CD4-positive, alpha-beta T cell (primary cell): ENCODE measurements at regions not wholly inside any gene's neighbourhood (a gene's known extent, or its start where the extent isn't known, plus 50 kb on each side); places are given as distances from the start of the nearest gene placed in this dataset.

Experiments used
- ATAC-seq: fragments of 200-7000 bp; cut with Tn5 transposase; one replicate; pipeline ENCODE4 v1.10.0; 2022; ENCODE audit warnings: mild to moderate bottlenecking; ENCODE audit not compliant: poor library complexity
- CTCF ChIA-PET: fragments of 350-600 bp; sonication (Branson Sonifier 250); formaldehyde crosslinking; loops from one replicate; lab custom pipeline; 2021; ENCODE audit warnings: antibody characterized with exemption, inconsistent platforms; lab: Charles Lee
- POLR2A ChIA-PET: fragments of 350-600 bp; sonication (Branson Sonifier 250); formaldehyde crosslinking; loops from one replicate; lab custom pipeline; 2021; ENCODE audit warnings: antibody characterized with exemption, inconsistent platforms; lab: Charles Lee
- DNase-seq, 14 experiments: peaks; one replicate each; pipeline ENCODE4 v3.0.0-alpha.2; 2013 to 2020; ENCODE audit warnings: mixed read lengths in 2 of 14
- H3K27ac ChIP-seq, 2 donors: one replicate each; pipeline versions ENCODE4 v1.5.1 to v1.7.0; 2013; ENCODE audit warnings: low read length in 2 of 2, low read depth in 1 of 2, mild to moderate bottlenecking in 1 of 2
- H3K27me3 ChIP-seq, 2 experiments: 1 replicate in 1 of 2; 2 replicates in 1 of 2; pipeline versions ENCODE4 v1.6.1 to v1.7.0; 2013; ENCODE audit warnings: low read length in 2 of 2, control low read depth in 1 of 2, mild to moderate bottlenecking in 1 of 2, moderate library complexity in 1 of 2; ENCODE audit not compliant: insufficient read depth in 2 of 2, control insufficient read depth in 1 of 2
- H3K36me3 ChIP-seq: one replicate; pipeline ENCODE4 v1.6.1; 2013; ENCODE audit warnings: low read length, control low read depth; ENCODE audit not compliant: insufficient read depth
- H3K4me1 ChIP-seq: one replicate; pipeline ENCODE4 v1.6.1; 2013; ENCODE audit warnings: low read length, control low read depth; ENCODE audit not compliant: insufficient read depth
- H3K4me3 ChIP-seq: one replicate; pipeline ENCODE4 v1.5.1; 2013; ENCODE audit warnings: mild to moderate bottlenecking, low read length, moderate library complexity
- H3K9me3 ChIP-seq, 2 experiments: 1 replicate in 1 of 2; 2 replicates in 1 of 2; pipeline versions ENCODE4 v1.6.1 to v1.7.0; 2013; ENCODE audit warnings: low read length in 2 of 2, mild to moderate bottlenecking in 2 of 2, control low read depth in 1 of 2, moderate library complexity in 1 of 2; ENCODE audit not compliant: control insufficient read depth in 1 of 2, insufficient read depth in 1 of 2
- H3K27ac Mint-ChIP-seq: one replicate; pipeline ENCODE4 v1.8.0; 2020; ENCODE audit warnings: mixed read lengths
- H3K27me3 Mint-ChIP-seq: one replicate; pipeline ENCODE4 v1.8.0; 2021; ENCODE audit warnings: mixed read lengths
- H3K36me3 Mint-ChIP-seq: one replicate; pipeline ENCODE4 v1.8.0; 2021; ENCODE audit warnings: low read depth, mixed read lengths
- H3K4me1 Mint-ChIP-seq: one replicate; pipeline ENCODE4 v1.8.0; 2021; ENCODE audit warnings: low read depth, mixed read lengths
- H3K4me3 Mint-ChIP-seq: one replicate; pipeline ENCODE4 v1.8.0; 2020; ENCODE audit warnings: mild to moderate bottlenecking, mixed read lengths
- H3K9me3 Mint-ChIP-seq: one replicate; pipeline ENCODE4 v1.8.0; 2020; ENCODE audit warnings: mixed read lengths
- intact Hi-C, 2 experiments: fragments of 100-400 bp; cut with DNase I in 1 of 2; cut with micrococcal nuclease in 1 of 2; formaldehyde crosslinking; loops; one replicate each; pipeline versions ENCODE4 v1.15.1 to v1.9.0; 2023 to 2025; cut with DNase I, micrococcal nuclease
- TF ChIP-seq, protein P1 (sequence below): fragments of 200-600 bp; IDR thresholded peaks from one replicate; pipeline ENCODE4 v1.8.0; 2022; ENCODE audit warnings: antibody characterized with exemption, mild to moderate bottlenecking

DNA sequence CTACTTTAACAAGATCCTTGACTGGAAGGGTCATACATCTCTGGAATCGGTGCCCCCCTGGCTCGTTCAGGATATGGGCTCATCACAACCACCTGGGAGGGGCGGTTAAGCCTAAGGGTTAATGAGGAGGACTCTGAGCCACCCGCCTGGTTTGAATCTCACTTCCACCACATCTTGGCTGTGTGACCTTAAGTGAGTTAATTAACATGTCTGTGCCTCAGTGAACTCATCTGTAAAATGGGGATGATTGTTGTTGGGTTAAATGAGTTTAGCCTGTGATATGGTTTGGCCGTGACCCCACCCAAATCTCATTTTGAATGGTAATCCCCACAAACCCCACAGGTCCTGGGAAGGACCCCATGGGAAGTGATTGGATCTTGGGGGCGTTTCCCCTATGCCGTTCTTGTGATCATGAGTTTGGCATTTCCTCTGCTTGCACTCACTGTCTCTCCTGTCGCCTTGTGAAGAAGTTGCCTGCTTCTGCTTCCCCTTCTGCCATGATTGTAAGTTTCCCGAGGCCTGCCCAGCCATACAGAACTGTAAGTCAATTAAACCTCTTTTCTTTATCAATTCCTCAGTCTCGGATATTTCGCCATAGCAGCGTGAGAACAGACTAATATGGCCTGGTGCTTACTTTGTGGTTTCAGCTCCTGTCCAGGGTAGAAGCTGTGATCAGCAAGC is 214.0 kb upstream of the CIBAR2 start:
- Mint-ChIP-seq H3K9me3 (no peaks in the 10 kb centered on the region), H3K27ac (no peak overlapping the region), H3K4me1 (peaks cover 10% of the 10 kb centered on the region), H3K4me3 (no peak overlapping the region), H3K27me3 (peaks cover 9% of the 10 kb centered on the region), H3K36me3 (no peaks in the 10 kb centered on the region)
- H3K27me3 ChIP-seq: peaks cover 9 to 19% of the 10 kb centered on the region in 2 experiments
- H3K4me1 ChIP-seq: peaks cover 5% of the 10 kb centered on the region
- intact Hi-C loops: no loop called here
- DNase-seq: no peak
- TF ChIP-seq, protein P1, sequence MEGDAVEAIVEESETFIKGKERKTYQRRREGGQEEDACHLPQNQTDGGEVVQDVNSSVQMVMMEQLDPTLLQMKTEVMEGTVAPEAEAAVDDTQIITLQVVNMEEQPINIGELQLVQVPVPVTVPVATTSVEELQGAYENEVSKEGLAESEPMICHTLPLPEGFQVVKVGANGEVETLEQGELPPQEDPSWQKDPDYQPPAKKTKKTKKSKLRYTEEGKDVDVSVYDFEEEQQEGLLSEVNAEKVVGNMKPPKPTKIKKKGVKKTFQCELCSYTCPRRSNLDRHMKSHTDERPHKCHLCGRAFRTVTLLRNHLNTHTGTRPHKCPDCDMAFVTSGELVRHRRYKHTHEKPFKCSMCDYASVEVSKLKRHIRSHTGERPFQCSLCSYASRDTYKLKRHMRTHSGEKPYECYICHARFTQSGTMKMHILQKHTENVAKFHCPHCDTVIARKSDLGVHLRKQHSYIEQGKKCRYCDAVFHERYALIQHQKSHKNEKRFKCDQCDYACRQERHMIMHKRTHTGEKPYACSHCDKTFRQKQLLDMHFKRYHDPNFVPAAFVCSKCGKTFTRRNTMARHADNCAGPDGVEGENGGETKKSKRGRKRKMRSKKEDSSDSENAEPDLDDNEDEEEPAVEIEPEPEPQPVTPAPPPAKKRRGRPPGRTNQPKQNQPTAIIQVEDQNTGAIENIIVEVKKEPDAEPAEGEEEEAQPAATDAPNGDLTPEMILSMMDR: no peak
- no peak overlapping the region for H3K4me3 ChIP-seq
- ChIA-PET POLR2A (no interaction called here), CTCF (no interaction called here)
- H3K9me3 ChIP-seq: peaks cover 0 to 29% of the 10 kb centered on the region in 2 experiments
- no peaks in the 10 kb centered on the region for H3K36me3 ChIP-seq
- no peak for ATAC-seq
- H3K27ac ChIP-seq: no peak overlapping the region

DNA sequence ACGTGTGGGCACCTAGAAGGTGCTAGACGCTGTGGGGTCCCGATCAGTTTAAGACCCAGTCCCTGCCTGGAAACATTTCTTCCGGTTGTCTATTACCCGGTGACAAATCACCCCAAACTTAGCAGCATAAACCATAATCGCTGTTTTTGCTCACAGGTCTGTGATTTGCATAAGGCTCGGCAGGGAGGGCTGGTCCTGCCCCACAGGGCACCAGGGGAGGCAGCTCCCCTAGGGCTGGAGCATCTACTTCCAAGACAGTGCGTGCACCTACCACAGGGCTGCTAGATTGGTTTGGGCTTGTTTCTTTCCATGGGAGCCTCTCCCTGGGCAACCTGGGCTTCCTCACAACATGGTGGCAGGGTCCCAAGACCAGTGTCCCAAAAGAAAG is 214.5 kb upstream of the CIBAR2 start:
- Histone ChIP-seq H3K27ac (no peak overlapping the region), H3K27me3 (peaks cover 9 to 19% of the 10 kb centered on the region in 2 experiments), H3K4me1 (peaks cover 5% of the 10 kb centered on the region), H3K4me3 (no peak overlapping the region), H3K9me3 (peaks cover 0 to 29% of the 10 kb centered on the region in 2 experiments), H3K36me3 (no peaks in the 10 kb centered on the region)
- Mint-ChIP-seq H3K9me3 (no peaks in the 10 kb centered on the region), H3K4me1 (peaks cover 10% of the 10 kb centered on the region), H3K4me3 (no peak overlapping the region), H3K27ac (no peak overlapping the region), H3K36me3 (no peaks in the 10 kb centered on the region), H3K27me3 (peaks cover 9% of the 10 kb centered on the region)
- CTCF ChIA-PET: no interaction called here
- POLR2A ChIA-PET: no interaction called here
- DNase-seq (no peak), ATAC-seq (no peak)
- TF ChIP-seq, protein P1: no peak
- intact Hi-C loops: no loop called here

DNA sequence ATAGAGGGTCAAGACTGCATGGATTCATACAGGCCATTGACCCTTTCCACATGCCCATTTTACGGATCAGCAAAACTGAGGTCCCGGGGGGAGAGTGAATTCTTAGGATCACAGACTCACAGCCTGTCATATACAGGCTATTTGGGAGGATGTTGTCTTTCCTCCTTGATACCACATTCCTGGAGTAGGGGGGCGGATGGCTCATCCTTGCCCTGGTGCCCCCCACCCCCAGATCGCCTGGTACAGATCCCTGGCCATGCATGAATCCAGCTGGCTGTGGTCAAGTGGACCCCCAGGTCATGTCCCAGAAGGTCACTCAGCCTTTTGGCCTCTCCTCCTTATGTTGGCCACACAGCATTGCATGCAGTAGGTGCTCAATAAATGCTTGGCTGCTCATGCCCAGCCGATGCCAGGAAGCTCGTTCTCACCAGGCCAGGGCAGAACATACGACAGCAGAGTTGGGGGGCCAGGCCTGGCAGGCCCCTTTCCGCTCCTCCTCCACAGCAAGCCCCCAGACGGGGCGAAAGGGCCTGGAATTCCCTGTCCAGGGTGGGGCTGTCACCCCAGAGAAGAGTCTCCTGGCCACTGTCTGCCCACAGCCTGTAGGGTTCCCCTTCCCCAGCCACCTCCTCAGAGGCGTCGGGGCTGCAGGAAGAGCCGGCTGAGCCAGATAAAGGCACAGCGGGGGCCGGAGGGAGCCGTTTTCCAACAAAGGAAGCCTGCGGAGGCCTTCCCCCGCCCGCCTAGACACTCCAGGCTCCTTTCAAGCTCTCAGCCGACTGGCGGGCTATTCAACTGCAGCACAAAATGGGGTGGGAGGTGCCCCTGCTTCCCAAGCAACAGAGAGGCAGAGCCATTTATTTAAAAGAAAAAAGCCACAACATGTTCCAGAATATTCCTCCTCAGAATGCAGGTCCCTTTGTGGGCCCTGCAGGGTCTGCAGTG is 215.7 kb upstream of the CIBAR2 start:
- intact Hi-C loops: no loop called here
- Mint-ChIP-seq H3K4me1 (peaks cover 10% of the 10 kb centered on the region), H3K27ac (no peak overlapping the region), H3K9me3 (no peaks in the 10 kb centered on the region), H3K4me3 (no peak overlapping the region), H3K36me3 (no peaks in the 10 kb centered on the region), H3K27me3 (peaks cover 9% of the 10 kb centered on the region)
- H3K27ac ChIP-seq: no peak overlapping the region
- CTCF ChIA-PET: no interaction called here
- ATAC-seq (no peak), DNase-seq (peak in 1 of 14 experiments; percentile 5)
- TF ChIP-seq, protein P1: no peak
- H3K27me3 ChIP-seq: peaks cover 9 to 19% of the 10 kb centered on the region in 2 experiments
- no peak overlapping the region for H3K4me3 ChIP-seq
- no peaks in the 10 kb centered on the region for H3K36me3 ChIP-seq
- POLR2A ChIA-PET: no interaction called here
- peaks cover 0 to 29% of the 10 kb centered on the region in 2 experiments for H3K9me3 ChIP-seq
- H3K4me1 ChIP-seq: peaks cover 5% of the 10 kb centered on the region
